KMS-11 (cell line): ENCODE measurements at regions not wholly inside any gene's neighbourhood (a gene's known extent, or its start where the extent isn't known, plus 50 kb on each side); places are given as distances from the start of the nearest gene placed in this dataset.

ENCODE experiments used
- H2AFZ ChIP-seq: fragments of 200-600 bp; sonication (generic); 2 replicates; pipeline ENCODE4 v1.6.1; 2016; ENCODE audit warnings: antibody characterized with exemption, mixed run types, low read depth
- H3K27ac ChIP-seq: fragments of 200-600 bp; sonication (generic); 2 replicates; pipeline ENCODE4 v1.6.1; 2016; ENCODE audit warnings: mild to moderate bottlenecking, mixed run types
- H3K27me3 ChIP-seq: fragments of 200-600 bp; sonication (generic); 2 replicates; pipeline ENCODE4 v1.6.1; 2017; ENCODE audit warnings: mild to moderate bottlenecking, low read depth, mixed run types, moderate library complexity; ENCODE audit not compliant: insufficient read depth
- H3K36me3 ChIP-seq: fragments of 200-600 bp; sonication (generic); 2 replicates; pipeline ENCODE4 v1.6.1; 2017; ENCODE audit warnings: mild to moderate bottlenecking, mixed run types; ENCODE audit not compliant: insufficient read depth
- H3K4me1 ChIP-seq: fragments of 200-600 bp; sonication (generic); 2 replicates; pipeline ENCODE4 v1.6.1; 2016; ENCODE audit warnings: mild to moderate bottlenecking, low read depth, mixed run types; ENCODE audit not compliant: poor library complexity, severe bottlenecking
- H3K4me2 ChIP-seq: fragments of 200-600 bp; sonication (generic); 2 replicates; pipeline ENCODE4 v1.7.0; 2016; ENCODE audit warnings: mild to moderate bottlenecking, mixed run types
- H3K4me3 ChIP-seq: fragments of 200-600 bp; sonication (generic); IDR thresholded peaks from 2 replicates; pipeline ENCODE4 v1.6.1; 2017; ENCODE audit warnings: low read depth, low read length, mixed read lengths; ENCODE audit not compliant: insufficient read depth
- H3K79me2 ChIP-seq: fragments of 200-600 bp; sonication (generic); 2 replicates; pipeline ENCODE4 v1.6.1; 2016; ENCODE audit warnings: low read depth, mixed run types; ENCODE audit not compliant: insufficient read depth
- H3K9ac ChIP-seq: fragments of 200-600 bp; sonication (generic); 2 replicates; pipeline ENCODE4 v1.6.1; 2016; ENCODE audit warnings: mild to moderate bottlenecking, mixed run types
- H4K20me1 ChIP-seq: fragments of 200-600 bp; sonication (generic); 2 replicates; pipeline ENCODE4 v1.6.1; 2016; ENCODE audit warnings: mild to moderate bottlenecking, mixed run types; ENCODE audit not compliant: insufficient read depth
- CTCF ChIP-seq: fragments of 200-600 bp; sonication (generic); conservative IDR thresholded peaks from 2 replicates; pipeline ENCODE4 v1.6.1; 2017; ENCODE audit warnings: low read depth, mild to moderate bottlenecking, antibody characterized with exemption, low read length, moderate library complexity, mixed read lengths

- H3K4me3 ChIP-seq: no peak overlapping the region
- no peaks in the 10 kb centered on the region for H3K36me3 ChIP-seq
- no peak overlapping the region for H2AFZ ChIP-seq
Measured at GRCh38 chr15:96243701-96244100, 86.8 kb upstream of the NR2F2 start.

GRCh38 chr15:96245252-96245651, 85.2 kb upstream of the NR2F2 start:
- H3K4me1 ChIP-seq: no peaks in the 10 kb centered on the region
- TF ChIP-seq CTCF: no peak
- H3K9ac ChIP-seq: no peak overlapping the region
- H3K79me2 ChIP-seq: no peaks in the 10 kb centered on the region
- H3K27ac ChIP-seq: no peak overlapping the region
- H3K36me3 ChIP-seq: no peaks in the 10 kb centered on the region
- no peaks in the 10 kb centered on the region for H4K20me1 ChIP-seq
- no peak overlapping the region for H3K4me3 ChIP-seq
- H3K4me2 ChIP-seq: no peak overlapping the region
- no peak overlapping the region for H2AFZ ChIP-seq
- H3K27me3 ChIP-seq: no peaks in the 10 kb centered on the region

More at GRCh38 chr15:96243701-96244100, 86.8 kb upstream of the NR2F2 start:
- Histone ChIP-seq H3K9ac (no peak overlapping the region), H3K27ac (no peak overlapping the region), H3K4me1 (no peaks in the 10 kb centered on the region), H3K79me2 (no peaks in the 10 kb centered on the region), H3K4me2 (no peak overlapping the region), H3K27me3 (no peaks in the 10 kb centered on the region), H4K20me1 (no peaks in the 10 kb centered on the region)
- no peak for TF ChIP-seq CTCF

- Histone ChIP-seq H2AFZ (no peak overlapping the region), H3K4me2 (no peak overlapping the region), H3K79me2 (no peaks in the 10 kb centered on the region), H3K27me3 (no peaks in the 10 kb centered on the region), H4K20me1 (no peaks in the 10 kb centered on the region), H3K36me3 (no peaks in the 10 kb centered on the region), H3K27ac (no peak overlapping the region), H3K4me3 (no peak overlapping the region), H3K4me1 (no peaks in the 10 kb centered on the region), H3K9ac (no peak overlapping the region)
- TF ChIP-seq CTCF: no peak
Measured at GRCh38 chr15:96246057-96246456, 84.4 kb upstream of the NR2F2 start.

GRCh38 chr15:96247621-96248305, 82.7 kb upstream of the NR2F2 start:
- no peak for TF ChIP-seq CTCF
- Histone ChIP-seq H3K4me1 (no peaks in the 10 kb centered on the region), H4K20me1 (no peaks in the 10 kb centered on the region), H2AFZ (no peak overlapping the region), H3K4me2 (no peak overlapping the region), H3K27ac (no peak overlapping the region), H3K9ac (no peak overlapping the region), H3K27me3 (no peaks in the 10 kb centered on the region), H3K4me3 (no peak overlapping the region), H3K36me3 (no peaks in the 10 kb centered on the region), H3K79me2 (no peaks in the 10 kb centered on the region)
